ENCODE measurements at regions not wholly inside any gene's neighbourhood (a gene's known extent, or its start where the extent isn't known, plus 50 kb on each side); places are given as distances from the start of the nearest gene placed in this dataset.

GRCh38 chr5:173785866-173786265, 102.3 kb upstream of the CPEB4 start:
- DNase-seq: no peak

DNA sequence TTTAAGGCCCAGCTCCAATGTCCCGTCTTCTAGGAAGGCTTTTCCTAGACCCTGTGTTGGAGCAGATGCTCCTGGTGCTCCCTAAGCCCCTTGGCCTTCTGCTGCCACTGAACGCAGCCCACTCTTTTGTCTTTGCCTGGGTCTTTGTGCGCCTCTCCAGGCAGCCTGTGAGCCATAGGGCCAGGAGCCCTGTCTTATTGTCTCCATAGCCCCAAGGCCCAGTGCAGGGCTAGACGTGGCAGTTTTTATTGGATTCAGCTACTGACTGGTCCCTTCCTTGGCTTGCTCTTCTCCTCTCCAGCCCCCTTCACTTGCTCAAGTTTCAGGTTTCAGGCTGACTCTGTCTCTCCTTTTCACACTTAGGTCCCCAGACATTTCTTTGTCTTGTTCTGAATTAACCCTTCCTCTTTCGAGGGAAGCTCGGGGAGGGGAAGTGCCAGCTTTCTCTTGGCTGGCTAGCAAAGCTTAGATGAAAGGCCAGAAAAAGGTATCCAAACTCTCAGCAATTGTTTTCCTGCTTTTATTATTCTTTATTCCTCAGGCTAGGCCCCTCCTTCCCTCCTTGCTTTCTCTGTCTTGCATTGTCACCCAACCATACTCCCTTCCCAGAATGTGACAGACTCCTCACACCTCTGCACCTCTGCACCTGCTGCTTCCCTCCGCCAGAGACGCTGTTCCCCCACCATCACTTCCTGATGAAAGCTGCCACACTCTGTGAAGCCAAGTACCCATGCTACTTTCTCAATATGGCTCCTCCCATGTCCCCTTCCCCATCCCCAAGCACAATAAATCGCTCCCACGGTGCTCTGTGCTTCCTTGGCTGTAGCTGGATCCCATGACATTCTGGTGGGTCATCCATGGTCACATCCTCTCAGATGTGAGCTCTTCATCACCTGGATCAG, 101.6 kb upstream of the CPEB4 start:
- no peak for DNase-seq

DNA sequence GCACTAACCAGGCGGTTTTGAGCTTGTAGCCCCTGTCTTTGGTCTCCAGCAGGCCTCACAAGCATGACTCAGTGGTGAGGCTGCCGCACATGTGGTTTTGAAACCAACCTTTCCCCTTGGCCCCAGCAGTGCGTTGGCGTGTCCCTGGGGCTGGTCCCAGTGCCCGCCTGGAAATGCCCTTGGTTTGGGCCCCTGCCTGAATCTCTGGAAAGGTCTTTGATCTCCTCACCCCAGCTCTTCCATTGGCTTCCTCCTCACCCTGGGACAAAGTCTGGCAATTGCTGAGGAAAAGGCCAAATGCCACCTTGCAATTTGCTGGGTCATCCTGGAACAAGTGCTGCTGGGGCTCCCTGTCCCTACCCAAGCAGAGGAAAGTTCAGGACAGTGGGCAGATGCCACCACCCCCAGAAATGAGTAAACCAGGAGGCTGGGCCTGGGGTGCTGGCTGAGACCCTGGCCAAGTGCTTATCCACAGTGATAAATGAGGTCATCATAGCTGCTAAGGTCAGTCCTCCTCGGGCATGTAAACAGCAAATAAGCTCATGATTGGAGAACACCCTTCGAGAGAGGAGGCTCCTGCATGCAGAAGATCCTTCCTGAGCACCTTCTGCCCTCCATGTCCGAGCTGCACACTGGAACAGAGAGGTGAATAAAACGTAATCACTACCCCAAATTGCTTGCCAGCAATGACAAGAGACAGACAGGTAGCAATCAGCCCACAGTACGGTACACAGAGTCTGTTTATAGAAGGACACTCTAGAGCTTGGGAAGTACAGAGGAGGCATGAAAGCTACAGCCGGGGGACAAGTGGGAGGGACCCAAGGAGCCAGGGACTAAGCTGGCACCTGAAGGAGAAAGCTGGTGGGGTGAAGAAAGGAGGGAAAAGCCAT, 98.9 kb upstream of the CPEB4 start:
- peak; percentile 11 for DNase-seq

- no peak for DNase-seq
Measured at GRCh38 chr5:173790177-173790719, 97.9 kb upstream of the CPEB4 start.

- DNase-seq: no peak
Measured at GRCh38 chr5:173790836-173791546, 97.2 kb upstream of the CPEB4 start.

GRCh38 chr5:173791878-173792277, 96.3 kb upstream of the CPEB4 start:
- no peak for DNase-seq

DNA sequence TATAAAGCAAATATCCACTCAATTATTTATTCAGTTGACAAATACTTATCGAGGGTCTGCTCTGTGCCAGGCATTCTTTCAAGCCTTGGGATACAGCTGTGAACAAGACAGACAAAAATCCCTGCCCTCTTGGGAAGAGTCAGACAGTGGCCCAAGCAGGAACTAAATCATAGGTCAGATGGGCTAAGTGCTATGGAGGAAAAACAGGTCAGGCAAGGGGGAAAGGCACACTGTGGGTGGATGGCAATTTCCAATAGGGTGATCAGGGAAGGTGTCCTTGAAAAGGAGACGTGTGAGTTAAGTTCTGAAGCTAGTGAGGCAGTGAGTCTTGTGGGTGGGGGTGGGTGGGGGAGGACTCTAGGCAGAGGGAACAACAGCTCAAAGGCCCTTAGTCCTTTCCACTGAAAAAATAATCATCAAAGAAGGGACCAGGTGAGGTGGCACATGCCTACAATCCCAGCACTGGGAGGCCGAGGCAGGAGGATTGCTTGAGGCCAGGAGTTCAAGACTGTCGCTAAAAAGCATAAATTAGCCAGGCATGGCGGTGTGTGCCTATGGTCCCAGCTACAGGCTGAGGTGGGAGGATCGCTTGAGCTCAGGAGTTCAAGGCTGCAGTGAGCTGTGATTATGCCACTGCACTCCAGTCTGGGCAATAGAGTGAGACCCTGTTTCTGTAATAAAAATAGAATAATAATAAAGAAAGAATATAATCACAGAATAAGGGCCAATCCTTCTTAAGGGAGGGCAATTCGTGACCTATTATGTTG, 95.2 kb upstream of the CPEB4 start:
- no peak for DNase-seq

DNA sequence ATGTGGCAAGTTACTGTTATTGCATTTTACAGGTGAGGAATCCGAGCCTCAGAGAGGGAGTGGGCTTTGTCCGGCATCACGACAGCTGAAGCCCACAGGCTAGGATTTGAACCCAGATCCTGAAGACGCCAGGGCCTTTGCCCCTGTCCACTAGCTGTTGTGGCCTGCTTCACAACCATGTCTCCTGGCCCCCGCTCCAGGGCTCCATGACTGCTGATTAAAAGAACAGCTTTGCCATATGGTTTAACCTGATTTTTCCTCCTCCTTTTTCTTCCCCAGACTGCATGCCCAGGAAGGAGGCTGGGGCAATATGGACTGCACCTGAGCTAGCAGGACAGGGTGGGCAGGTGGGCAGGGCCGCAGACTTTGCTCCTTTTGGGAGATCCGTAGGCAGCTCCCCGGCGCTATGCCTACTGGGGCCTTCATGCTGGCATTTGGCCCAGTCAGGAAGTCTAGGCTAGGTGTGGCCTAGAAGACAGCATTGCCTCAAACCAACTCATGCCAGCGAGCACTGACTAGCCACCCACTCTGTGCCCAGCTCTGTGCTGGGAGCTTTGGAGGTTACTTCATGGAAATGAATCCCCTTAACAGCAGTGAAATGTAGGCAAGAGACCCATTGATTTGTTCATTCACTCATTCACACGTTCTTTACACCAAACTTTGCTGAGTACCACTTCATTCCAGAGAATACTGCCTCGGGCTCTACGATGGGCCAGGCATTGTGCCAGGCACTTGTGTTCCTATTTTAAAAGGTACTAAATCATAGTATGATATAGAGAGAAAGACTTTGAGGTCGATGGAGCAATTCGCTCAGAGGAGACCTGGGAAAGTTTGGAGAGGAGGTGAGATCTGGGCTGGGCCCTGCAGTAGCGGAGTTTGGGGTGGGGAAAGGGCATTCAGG, 94.3 kb upstream of the CPEB4 start:
- no peak for DNase-seq

DNA sequence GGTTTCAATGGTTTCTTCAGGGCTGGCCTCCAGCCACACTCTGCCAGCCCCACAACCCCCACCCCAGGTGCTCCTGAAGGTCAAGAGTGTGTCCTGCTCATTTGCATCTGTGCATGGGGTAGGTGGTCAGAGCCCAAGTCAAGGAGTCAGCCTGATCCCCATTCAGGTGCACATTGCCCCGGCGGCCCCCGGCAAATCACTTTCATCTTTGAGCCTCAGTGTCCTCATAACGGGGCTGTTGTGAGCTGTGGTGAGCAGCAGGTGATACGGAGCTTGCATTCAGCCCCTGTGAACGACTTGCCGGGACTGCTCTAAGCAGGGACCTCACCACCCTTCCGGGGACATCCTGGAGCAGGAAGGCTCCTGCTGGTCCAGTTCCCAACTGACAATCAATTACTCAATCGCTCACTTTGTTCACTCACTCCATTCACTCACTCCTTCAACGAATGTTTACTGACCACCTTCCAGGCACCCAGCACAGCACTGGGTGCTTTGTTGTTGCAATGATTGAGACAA, 93.2 kb upstream of the CPEB4 start:
- DNase-seq: no peak

- DNase-seq: no peak
Measured at GRCh38 chr5:173795601-173796000, 92.5 kb upstream of the CPEB4 start.

DNA sequence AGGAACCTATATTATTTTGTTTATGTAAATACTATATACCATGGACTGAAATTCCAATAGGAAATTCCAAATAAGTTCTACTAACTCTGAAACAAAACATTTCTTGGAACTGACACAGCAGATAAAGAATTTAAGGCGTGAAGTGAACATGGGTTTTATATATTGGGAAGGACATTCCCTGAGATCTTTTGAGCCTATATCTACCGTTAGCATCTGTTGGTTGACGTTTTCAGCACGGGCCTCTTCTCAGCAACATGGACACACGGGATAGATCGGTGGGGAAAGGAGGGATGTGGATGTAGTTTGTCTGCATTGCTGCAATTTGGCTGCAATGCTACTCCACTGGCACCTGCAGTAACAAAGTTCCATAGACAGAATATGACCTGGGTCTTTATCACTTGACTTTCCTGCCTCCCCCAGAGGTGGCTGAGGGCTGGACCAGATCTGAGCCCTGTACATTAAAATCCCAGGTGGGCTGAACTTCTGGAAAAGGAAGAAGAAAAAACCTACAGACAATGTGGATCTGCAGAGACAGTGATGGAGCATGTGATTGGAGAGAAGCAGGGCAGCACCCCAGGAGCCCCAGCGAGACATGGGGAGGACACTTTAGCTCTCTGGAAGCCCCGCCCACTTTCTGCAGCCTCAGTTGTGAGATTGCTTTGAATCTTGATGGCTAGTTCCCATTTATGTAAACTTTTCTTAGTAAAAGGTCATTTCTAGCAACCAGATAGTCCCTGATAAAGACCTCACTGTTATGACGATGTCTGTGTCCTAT, 91.2 kb upstream of the CPEB4 start:
- no peak for DNase-seq

- no peak for DNase-seq
Measured at GRCh38 chr5:173798127-173798810, 89.9 kb upstream of the CPEB4 start.

DNA sequence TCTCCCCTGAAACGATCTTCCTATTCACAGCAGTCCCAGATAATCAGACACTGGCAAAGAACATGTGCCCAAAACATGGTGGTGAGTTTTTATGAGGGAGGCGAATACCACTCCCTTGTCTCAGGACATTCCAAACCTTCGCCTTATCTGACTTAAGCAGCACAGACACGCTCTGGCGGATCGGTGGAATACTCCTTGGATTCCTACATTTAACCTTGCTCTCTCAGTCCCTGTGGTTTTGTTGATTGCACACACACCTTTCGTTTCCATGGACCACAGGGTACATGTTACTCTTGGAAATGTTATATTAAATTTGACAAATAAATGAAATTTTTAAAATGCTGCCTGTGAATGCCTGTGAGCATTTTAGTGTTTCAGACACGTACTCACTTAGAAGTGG, 87.8 kb upstream of the CPEB4 start:
- DNase-seq: no peak

- DNase-seq: no peak
Measured at GRCh38 chr5:173801006-173801405, 87.1 kb upstream of the CPEB4 start.

DNA sequence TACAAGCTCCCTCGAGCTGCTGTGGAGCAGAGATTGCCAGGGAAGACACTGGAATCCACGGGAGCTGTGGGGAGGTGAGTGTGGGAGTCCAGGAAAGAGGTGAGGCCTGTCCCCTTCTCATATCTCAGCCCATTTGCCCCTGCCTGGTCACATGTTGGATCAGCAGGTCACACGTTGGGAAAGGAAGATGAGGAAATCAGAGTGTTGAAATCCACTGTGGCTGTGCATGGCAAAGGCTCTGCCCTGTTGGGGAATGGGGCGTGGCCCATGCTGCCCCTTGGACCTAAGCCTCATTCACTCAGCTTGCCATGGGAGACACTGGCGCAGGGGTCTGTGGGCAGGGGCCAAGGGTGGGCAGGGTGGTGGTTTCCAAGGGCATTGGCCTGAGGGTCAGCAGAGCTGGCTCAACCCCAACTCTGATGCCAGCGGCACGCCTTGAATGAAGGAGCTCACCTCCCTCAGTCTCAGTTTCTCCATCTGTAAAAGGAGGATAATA, 85.4 kb upstream of the CPEB4 start:
- no peak for DNase-seq

- no peak for DNase-seq
Measured at GRCh38 chr5:173804579-173804978, 83.6 kb upstream of the CPEB4 start.

DNA sequence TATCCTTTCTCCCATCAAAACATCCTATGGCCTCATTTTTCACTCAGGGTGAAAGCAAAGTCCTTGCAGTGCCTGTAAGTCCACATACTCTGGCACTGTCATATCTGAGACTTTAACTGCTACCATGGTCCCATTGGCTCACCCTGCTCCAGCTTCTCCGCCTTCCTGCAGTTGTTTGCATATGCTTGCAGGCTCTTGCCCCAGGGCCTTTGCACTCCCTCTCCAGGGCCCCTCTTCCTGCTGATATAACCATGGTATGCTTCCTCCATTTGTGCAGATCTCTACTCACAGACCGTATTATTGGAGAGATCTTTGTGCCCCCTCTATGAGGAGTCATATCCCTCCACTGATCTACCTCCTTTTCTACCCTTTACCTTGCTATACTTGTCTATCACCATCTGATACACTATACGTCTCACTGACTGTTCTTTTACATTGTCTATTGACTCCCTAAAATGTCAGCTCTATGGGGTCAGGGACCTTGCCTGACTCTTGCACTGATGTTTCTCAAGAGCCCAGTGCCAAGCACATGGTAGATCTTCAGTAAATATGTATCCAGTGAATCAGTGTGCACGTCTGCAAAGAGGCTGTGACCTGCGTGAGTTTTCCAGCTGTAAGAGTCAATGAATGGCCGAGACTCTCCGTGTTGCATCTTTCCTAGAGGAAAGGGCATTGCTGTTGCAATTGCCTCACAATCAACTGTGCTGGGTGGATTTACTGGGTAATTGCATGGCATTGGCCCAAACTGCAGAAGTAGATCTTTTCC, 81.7 kb upstream of the CPEB4 start:
- DNase-seq: no peak

DNA sequence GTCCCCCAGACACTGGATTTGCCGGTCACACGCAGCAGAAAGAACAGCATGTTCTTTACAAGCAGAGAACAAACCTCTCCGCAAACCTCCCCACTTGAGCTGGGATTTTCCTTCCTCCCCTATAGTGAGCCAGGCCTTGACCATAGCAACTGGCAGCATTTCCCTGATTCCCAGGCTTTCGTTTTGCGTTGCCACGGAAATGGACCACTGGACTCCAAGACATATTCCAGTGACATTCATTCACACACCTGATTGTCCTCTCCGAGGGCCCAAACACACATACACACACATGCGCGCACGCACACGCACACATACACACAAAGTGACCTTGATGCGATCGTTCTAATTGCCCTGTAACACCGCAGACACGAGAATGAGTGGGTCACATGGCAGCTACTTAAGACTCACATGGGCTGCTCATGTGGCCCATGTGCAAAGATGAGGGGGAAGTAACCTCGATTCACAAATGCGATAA, 80.9 kb upstream of the CPEB4 start:
- DNase-seq: no peak
